Loucy (cell line): ENCODE measurements at regions not wholly inside any gene's neighbourhood (a gene's known extent, or its start where the extent isn't known, plus 50 kb on each side); places are given as distances from the start of the nearest gene placed in this dataset.
A peak's percentile ranks its signal among the peaks of the same experiment; 100 is the strongest.

Experiments
- H2AFZ ChIP-seq: fragments of 200-600 bp; sonication (generic); 2 replicates; pipeline ENCODE4 v1.6.0; 2016; ENCODE audit warnings: antibody characterized with exemption, mild to moderate bottlenecking, low read length, moderate library complexity
- H3F3A ChIP-seq: fragments of 200-600 bp; 2 replicates; pipeline ENCODE4 v1.6.0; 2016; ENCODE audit warnings: antibody characterized with exemption, low read depth, mild to moderate bottlenecking
- H3K27me3 ChIP-seq: fragments of 200-600 bp; sonication (generic); 2 replicates; pipeline ENCODE4 v1.6.1; 2014; ENCODE audit warnings: low read length, mild to moderate bottlenecking; ENCODE audit not compliant: insufficient read depth, poor library complexity, severe bottlenecking
- H3K36me3 ChIP-seq: fragments of 200-600 bp; sonication (generic); 2 replicates; pipeline ENCODE4 v1.6.1; 2016; ENCODE audit warnings: low read length; ENCODE audit not compliant: insufficient read depth
- H3K4me1 ChIP-seq: fragments of 200-600 bp; sonication (generic); 2 replicates; pipeline ENCODE4 v1.5.1; 2014; ENCODE audit warnings: low read length, mild to moderate bottlenecking; ENCODE audit not compliant: insufficient read depth, poor library complexity, severe bottlenecking
- H3K4me2 ChIP-seq: fragments of 200-600 bp; sonication (generic); 2 replicates; pipeline ENCODE4 v1.6.0; 2014; ENCODE audit warnings: antibody characterized with exemption, low read length, low read depth, mild to moderate bottlenecking; ENCODE audit not compliant: poor library complexity, severe bottlenecking
- H3K4me3 ChIP-seq: fragments of 200-600 bp; sonication (generic); 2 replicates; pipeline ENCODE4 v1.5.1; 2014; ENCODE audit warnings: low read length, mild to moderate bottlenecking, mixed read lengths; ENCODE audit not compliant: poor library complexity, severe bottlenecking
- H3K79me2 ChIP-seq: fragments of 200-600 bp; sonication (generic); 2 replicates; pipeline ENCODE4 v1.6.1; 2014; ENCODE audit warnings: low read length; ENCODE audit not compliant: insufficient read depth
- H3K9ac ChIP-seq: fragments of 200-600 bp; sonication (generic); 2 replicates; pipeline ENCODE4 v1.6.0; 2014; ENCODE audit warnings: mild to moderate bottlenecking, low read depth, low read length, moderate library complexity; ENCODE audit not compliant: poor library complexity, severe bottlenecking
- H3K9me2 ChIP-seq: fragments of 200-600 bp; sonication (generic); replicated peaks from 2 replicates; pipeline ENCODE4 v1.6.1; 2016; ENCODE audit warnings: low read depth, low read length, mixed read lengths
- H3K9me3 ChIP-seq: fragments of 200-600 bp; sonication (generic); 2 replicates; pipeline ENCODE4 v1.6.1; 2014; ENCODE audit warnings: mild to moderate bottlenecking, antibody characterized with exemption, low read length, low read depth; ENCODE audit not compliant: insufficient read depth
- H4K20me1 ChIP-seq: fragments of 200-600 bp; sonication (generic); 2 replicates; pipeline ENCODE4 v1.6.0; 2014; ENCODE audit warnings: antibody characterized with exemption, low read length, mild to moderate bottlenecking; ENCODE audit not compliant: insufficient read depth, poor library complexity, severe bottlenecking
- EZH2phosphoT487 ChIP-seq: fragments of 200-600 bp; IDR thresholded peaks from 2 replicates; pipeline ENCODE4 v1.6.1; 2018; ENCODE audit warnings: antibody characterized with exemption, mild to moderate bottlenecking, moderate library complexity, borderline replicate concordance
- TF ChIP-seq, protein P1 (sequence below): fragments of 200-600 bp; sonication (generic); conservative IDR thresholded peaks from 2 replicates; pipeline ENCODE4 v1.5.1; 2014; ENCODE audit warnings: mild to moderate bottlenecking, antibody characterized with exemption, low read length

- Histone ChIP-seq H3K4me2 (no peak overlapping the region), H3F3A (no peaks in the 10 kb centered on the region), H2AFZ (no peak overlapping the region), H4K20me1 (no peaks in the 10 kb centered on the region), H3K79me2 (no peaks in the 10 kb centered on the region), H3K36me3 (no peaks in the 10 kb centered on the region), H3K9ac (no peak overlapping the region), H3K9me3 (no peaks in the 10 kb centered on the region; the same call in 1 of the 2 replicates), H3K27me3 (no peaks in the 10 kb centered on the region), H3K4me1 (no peaks in the 10 kb centered on the region), H3K9me2 (no peaks in the 10 kb centered on the region), H3K4me3 (no peak overlapping the region)
- TF ChIP-seq, protein P1, sequence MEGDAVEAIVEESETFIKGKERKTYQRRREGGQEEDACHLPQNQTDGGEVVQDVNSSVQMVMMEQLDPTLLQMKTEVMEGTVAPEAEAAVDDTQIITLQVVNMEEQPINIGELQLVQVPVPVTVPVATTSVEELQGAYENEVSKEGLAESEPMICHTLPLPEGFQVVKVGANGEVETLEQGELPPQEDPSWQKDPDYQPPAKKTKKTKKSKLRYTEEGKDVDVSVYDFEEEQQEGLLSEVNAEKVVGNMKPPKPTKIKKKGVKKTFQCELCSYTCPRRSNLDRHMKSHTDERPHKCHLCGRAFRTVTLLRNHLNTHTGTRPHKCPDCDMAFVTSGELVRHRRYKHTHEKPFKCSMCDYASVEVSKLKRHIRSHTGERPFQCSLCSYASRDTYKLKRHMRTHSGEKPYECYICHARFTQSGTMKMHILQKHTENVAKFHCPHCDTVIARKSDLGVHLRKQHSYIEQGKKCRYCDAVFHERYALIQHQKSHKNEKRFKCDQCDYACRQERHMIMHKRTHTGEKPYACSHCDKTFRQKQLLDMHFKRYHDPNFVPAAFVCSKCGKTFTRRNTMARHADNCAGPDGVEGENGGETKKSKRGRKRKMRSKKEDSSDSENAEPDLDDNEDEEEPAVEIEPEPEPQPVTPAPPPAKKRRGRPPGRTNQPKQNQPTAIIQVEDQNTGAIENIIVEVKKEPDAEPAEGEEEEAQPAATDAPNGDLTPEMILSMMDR, result no peak
Measured at GRCh38 chr16:26317885-26318284, 626.1 kb downstream of the HS3ST4 start.

- Histone ChIP-seq H3K4me1 (no peaks in the 10 kb centered on the region), H2AFZ (no peak overlapping the region), H3K27me3 (no peaks in the 10 kb centered on the region), H3K9me3 (no peaks in the 10 kb centered on the region), H3K9ac (no peak overlapping the region), H3K36me3 (no peaks in the 10 kb centered on the region), H3K79me2 (no peaks in the 10 kb centered on the region), H4K20me1 (no peaks in the 10 kb centered on the region), H3K4me3 (no peak overlapping the region), H3K4me2 (no peak overlapping the region), H3F3A (no peaks in the 10 kb centered on the region), H3K9me2 (no peaks in the 10 kb centered on the region)
- no peak for TF ChIP-seq EZH2phosphoT487
- TF ChIP-seq, protein P1, result no peak
Measured at GRCh38 chr16:26330654-26331053, 638.9 kb downstream of the HS3ST4 start.

DNA sequence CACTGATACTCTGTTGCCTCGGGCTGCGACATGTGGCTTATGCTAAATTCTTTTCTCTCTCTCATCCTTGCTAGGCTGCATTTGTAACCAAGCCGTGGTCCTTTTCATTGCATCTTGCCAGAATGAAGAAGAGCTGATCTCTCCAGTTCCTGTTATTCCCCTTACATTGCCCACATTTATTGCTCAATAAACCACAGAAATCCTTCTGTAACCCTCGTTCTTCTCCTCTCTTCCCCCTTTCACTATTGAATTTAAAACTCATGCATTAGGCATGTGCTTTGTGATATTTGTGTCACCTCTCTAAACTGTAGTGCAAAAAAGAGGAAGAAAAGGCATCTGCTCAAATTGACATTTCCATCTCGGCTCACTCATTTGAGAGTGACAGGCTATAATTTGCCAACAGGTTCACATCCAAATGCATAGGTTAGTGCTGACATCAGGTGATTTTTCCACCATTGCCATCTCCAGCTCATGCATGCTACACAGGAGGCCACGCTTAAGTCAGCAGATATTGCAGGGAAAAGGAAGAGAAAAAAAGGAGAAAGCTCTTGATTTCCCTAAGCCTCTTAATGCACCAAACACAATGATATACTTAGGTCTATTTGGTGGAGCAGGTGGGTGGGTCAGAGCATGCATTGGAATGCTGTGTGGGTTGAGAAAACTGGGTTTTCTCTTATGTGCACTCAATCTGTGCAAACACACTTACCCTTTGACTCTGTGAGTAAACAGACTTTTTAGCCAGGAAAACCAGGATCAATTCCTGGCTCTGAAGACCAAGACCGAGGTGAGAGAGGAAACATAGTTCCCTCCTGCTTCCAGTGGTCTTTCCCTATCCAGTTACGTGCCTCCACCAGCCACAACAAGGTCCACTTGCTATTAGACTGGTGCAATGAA lies 642.7 kb downstream of the HS3ST4 start:
- H3F3A ChIP-seq, result no peaks in the 10 kb centered on the region
- H3K27me3 ChIP-seq, result no peaks in the 10 kb centered on the region
- H3K79me2 ChIP-seq, result no peaks in the 10 kb centered on the region
- TF ChIP-seq, protein P1, result no peak
- TF ChIP-seq EZH2phosphoT487, result no peak
- H3K4me1 ChIP-seq, result no peaks in the 10 kb centered on the region
- H3K9ac ChIP-seq, result peak overlapping the region; percentile 34
- H3K9me3 ChIP-seq, result no peaks in the 10 kb centered on the region
- no peaks in the 10 kb centered on the region for H4K20me1 ChIP-seq
- H3K4me3 ChIP-seq, result peak overlapping the region; percentile 55
- peak overlapping the region; percentile 57 for H3K4me2 ChIP-seq
- peak overlapping the region; percentile 69; the same call in 1 of the 2 replicates for H2AFZ ChIP-seq
- H3K36me3 ChIP-seq, result no peaks in the 10 kb centered on the region
- no peaks in the 10 kb centered on the region for H3K9me2 ChIP-seq
